Cardiac fibroblast (primary cell): ENCODE measurements at regions not wholly inside any gene's neighbourhood (a gene's known extent, or its start where the extent isn't known, plus 50 kb on each side); places are given as distances from the start of the nearest gene placed in this dataset.

Experiments used
- DNase-seq, 2 donors: peaks; one replicate each; pipeline versions ENCODE4 v3.0.0 to v3.0.0-alpha.2; 2010; ENCODE audit warnings: low read depth in 2 of 2
- H3K4me3 ChIP-seq, 2 donors: replicated peaks in 1 of 2; 1 replicate in 1 of 2; 2 replicates in 1 of 2; pipeline ENCODE4 v1.5.1; 2011; ENCODE audit warnings: low read depth in 2 of 2, low read length in 2 of 2, mild to moderate bottlenecking in 2 of 2, moderate library complexity in 1 of 2
- TF ChIP-seq, protein P1 (sequence below): IDR thresholded peaks from one replicate; pipeline ENCODE4 v1.5.1; 2011; ENCODE audit warnings: low read depth, mild to moderate bottlenecking, low read length, inconsistent platforms

DNA sequence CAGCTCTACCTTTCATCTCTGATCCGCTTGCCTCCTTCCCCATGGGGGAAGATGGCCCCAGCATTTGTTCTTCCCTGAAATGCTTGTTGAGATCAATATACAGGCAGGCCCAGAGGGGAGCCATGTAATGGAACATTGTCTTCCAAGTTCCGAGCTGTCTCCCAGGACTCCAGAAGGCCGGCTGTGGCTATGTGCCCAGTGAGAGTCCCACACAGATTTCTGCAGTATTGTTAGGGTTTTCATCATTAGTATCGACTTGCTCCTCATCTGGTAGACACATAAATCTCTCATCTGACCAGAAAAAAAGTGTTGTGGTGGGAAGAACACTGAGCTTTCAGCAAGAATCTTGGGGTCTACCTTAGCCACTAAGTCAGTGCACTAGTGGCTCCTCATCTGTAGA lies 163.4 kb downstream of the TRIM29 start:
- DNase-seq = no peak
- H3K4me3 ChIP-seq = no peak overlapping the region
- TF ChIP-seq, protein P1, sequence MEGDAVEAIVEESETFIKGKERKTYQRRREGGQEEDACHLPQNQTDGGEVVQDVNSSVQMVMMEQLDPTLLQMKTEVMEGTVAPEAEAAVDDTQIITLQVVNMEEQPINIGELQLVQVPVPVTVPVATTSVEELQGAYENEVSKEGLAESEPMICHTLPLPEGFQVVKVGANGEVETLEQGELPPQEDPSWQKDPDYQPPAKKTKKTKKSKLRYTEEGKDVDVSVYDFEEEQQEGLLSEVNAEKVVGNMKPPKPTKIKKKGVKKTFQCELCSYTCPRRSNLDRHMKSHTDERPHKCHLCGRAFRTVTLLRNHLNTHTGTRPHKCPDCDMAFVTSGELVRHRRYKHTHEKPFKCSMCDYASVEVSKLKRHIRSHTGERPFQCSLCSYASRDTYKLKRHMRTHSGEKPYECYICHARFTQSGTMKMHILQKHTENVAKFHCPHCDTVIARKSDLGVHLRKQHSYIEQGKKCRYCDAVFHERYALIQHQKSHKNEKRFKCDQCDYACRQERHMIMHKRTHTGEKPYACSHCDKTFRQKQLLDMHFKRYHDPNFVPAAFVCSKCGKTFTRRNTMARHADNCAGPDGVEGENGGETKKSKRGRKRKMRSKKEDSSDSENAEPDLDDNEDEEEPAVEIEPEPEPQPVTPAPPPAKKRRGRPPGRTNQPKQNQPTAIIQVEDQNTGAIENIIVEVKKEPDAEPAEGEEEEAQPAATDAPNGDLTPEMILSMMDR = no peak

DNA sequence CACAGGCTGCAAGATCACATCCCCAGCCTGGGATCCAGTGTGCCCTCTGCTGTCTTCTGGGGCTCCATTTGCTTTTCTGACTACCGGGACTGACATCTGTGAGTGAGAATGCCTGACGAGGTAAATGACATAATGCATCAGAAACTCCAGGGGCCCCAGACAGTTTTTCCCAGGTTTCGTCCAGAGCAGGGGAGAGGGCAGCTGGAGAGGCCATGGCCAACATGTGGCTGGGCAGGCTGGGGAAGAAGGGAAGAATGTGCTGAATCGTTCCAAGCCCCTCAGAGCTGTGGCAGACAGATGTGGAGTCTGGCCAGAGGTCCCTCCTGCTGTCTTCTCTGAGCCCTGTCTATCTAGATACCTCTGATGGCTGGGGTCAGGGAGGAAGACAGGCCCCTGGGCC lies 163.9 kb downstream of the TRIM29 start:
- H3K4me3 ChIP-seq = no peak overlapping the region
- TF ChIP-seq, protein P1 = no peak
- DNase-seq = no peak

- TF ChIP-seq, protein P1 = no peak
- H3K4me3 ChIP-seq = no peak overlapping the region
- DNase-seq = no peak
These were observed 165.6 kb downstream of the TRIM29 start for GRCh38 chr11:119972281-119972680.

GRCh38 chr11:119970555-119971304 lies 167.2 kb downstream of the TRIM29 start:
- H3K4me3 ChIP-seq = no peak overlapping the region
- DNase-seq = no peak
- TF ChIP-seq, protein P1 = no peak

- no peak overlapping the region for H3K4me3 ChIP-seq
- TF ChIP-seq, protein P1 = no peak
- peak in 1 of 2 donors; percentile 29 for DNase-seq
These were observed 173.5 kb downstream of the TRIM29 start for GRCh38 chr11:119964136-119965025.

DNA sequence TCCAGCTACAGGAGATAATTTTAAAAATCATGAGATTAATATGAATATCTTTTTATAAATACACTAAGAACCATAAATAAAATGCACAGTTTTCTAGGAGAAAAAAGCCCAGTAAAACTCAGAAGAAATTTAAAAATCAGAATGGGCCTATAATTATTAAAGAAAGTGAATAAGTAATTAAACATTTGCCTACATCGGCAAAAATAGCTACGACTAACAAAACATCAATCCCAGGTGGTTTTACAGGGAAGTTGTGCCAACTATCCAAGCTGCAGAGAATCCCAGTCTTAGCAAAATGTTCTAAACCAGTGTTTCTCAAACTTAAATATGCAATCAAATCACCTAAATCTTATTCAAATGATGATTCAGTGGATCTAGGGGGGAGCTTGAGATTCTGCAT lies 180.0 kb downstream of the TRIM29 start:
- no peak for DNase-seq
- no peak overlapping the region for H3K4me3 ChIP-seq
- TF ChIP-seq, protein P1 = no peak
